ENCODE measurements at regions not wholly inside any gene's neighbourhood (a gene's known extent, or its start where the extent isn't known, plus 50 kb on each side); places are given as distances from the start of the nearest gene placed in this dataset.

- TF ChIP-seq CTCF (IDR thresholded peaks at IDR 0.05) (no peak), POLR2A (IDR thresholded peaks at IDR 0.05) (no peak)
These were observed 122.8 kb upstream of the MAP3K1 start for GRCh38 chr5:56692359-56693219.

Measured in testis (tissue), 2 donors.